Glutamatergic neuron (in vitro differentiated cells): ENCODE measurements at regions not wholly inside any gene's neighbourhood (a gene's known extent, or its start where the extent isn't known, plus 50 kb on each side); places are given as distances from the start of the nearest gene placed in this dataset.

Source experiments
- DNase-seq: peaks from one replicate; pipeline ENCODE4 v3.0.0; 2022
- H3K27ac Mint-ChIP-seq: one replicate; pipeline ENCODE4 v1.8.0; 2020; ENCODE audit warnings: mild to moderate bottlenecking, mixed read lengths, inconsistent platforms; ENCODE audit not compliant: unreplicated experiment
- H3K27me3 Mint-ChIP-seq: one replicate; pipeline ENCODE4 v1.8.0; 2020; ENCODE audit warnings: mild to moderate bottlenecking, moderate library complexity, mixed read lengths, inconsistent platforms; ENCODE audit not compliant: unreplicated experiment
- H3K36me3 Mint-ChIP-seq: one replicate; pipeline ENCODE4 v1.8.0; 2020; ENCODE audit warnings: mild to moderate bottlenecking, mixed read lengths, inconsistent platforms; ENCODE audit not compliant: unreplicated experiment
- H3K4me1 Mint-ChIP-seq: one replicate; pipeline ENCODE4 v1.8.0; 2020; ENCODE audit warnings: mild to moderate bottlenecking, low read depth, mixed read lengths, inconsistent platforms; ENCODE audit not compliant: unreplicated experiment
- H3K4me3 Mint-ChIP-seq: one replicate; pipeline ENCODE4 v1.8.0; 2020; ENCODE audit warnings: mild to moderate bottlenecking, mixed read lengths, inconsistent platforms; ENCODE audit not compliant: unreplicated experiment
- H3K9me3 Mint-ChIP-seq: one replicate; pipeline ENCODE4 v1.8.0; 2020; ENCODE audit warnings: mild to moderate bottlenecking, moderate library complexity, mixed read lengths, inconsistent platforms; ENCODE audit not compliant: unreplicated experiment
- CTCF ChIP-seq: fragments of 200-600 bp; sonication (generic); IDR thresholded peaks from one replicate; pipeline ENCODE4 v1.5.0; 2021; ENCODE audit not compliant: partially characterized antibody, unreplicated experiment

- Mint-ChIP-seq H3K27me3 (peaks cover 2% of the 10 kb centered on the region), H3K4me1 (no peaks in the 10 kb centered on the region), H3K36me3 (no peaks in the 10 kb centered on the region), H3K4me3 (no peak overlapping the region), H3K27ac (no peak overlapping the region), H3K9me3 (peaks cover 2% of the 10 kb centered on the region)
- no peak for DNase-seq
- no peak for TF ChIP-seq CTCF
Measured at GRCh38 chr3:59249698-59250361, 200.0 kb upstream of the CFAP20DC start.

GRCh38 chr3:59249004-59249403, 199.2 kb upstream of the CFAP20DC start:
- no peaks in the 10 kb centered on the region for H3K36me3 Mint-ChIP-seq
- H3K27me3 Mint-ChIP-seq, result peaks cover 2% of the 10 kb centered on the region
- no peaks in the 10 kb centered on the region for H3K4me1 Mint-ChIP-seq
- no peak overlapping the region for H3K27ac Mint-ChIP-seq
- no peak for TF ChIP-seq CTCF
- no peak for DNase-seq
- H3K9me3 Mint-ChIP-seq, result peaks cover 2% of the 10 kb centered on the region
- H3K4me3 Mint-ChIP-seq, result no peak overlapping the region

- TF ChIP-seq CTCF, result no peak
- H3K36me3 Mint-ChIP-seq, result no peaks in the 10 kb centered on the region
- H3K4me1 Mint-ChIP-seq, result no peaks in the 10 kb centered on the region
- H3K27ac Mint-ChIP-seq, result no peak overlapping the region
- no peak overlapping the region for H3K4me3 Mint-ChIP-seq
- H3K27me3 Mint-ChIP-seq, result no peaks in the 10 kb centered on the region
- no peak for DNase-seq
- H3K9me3 Mint-ChIP-seq, result peaks cover 3% of the 10 kb centered on the region
Measured at GRCh38 chr3:59247402-59247841, 197.6 kb upstream of the CFAP20DC start.

GRCh38 chr3:59246719-59247401, 197.0 kb upstream of the CFAP20DC start:
- Mint-ChIP-seq H3K27me3 (no peaks in the 10 kb centered on the region), H3K27ac (no peak overlapping the region), H3K36me3 (no peaks in the 10 kb centered on the region), H3K9me3 (peaks cover 3% of the 10 kb centered on the region), H3K4me1 (no peaks in the 10 kb centered on the region), H3K4me3 (no peak overlapping the region)
- no peak for TF ChIP-seq CTCF
- no peak for DNase-seq

GRCh38 chr3:59245859-59246501, 196.2 kb upstream of the CFAP20DC start:
- H3K4me1 Mint-ChIP-seq, result no peaks in the 10 kb centered on the region
- no peak overlapping the region for H3K4me3 Mint-ChIP-seq
- H3K9me3 Mint-ChIP-seq, result peaks cover 3% of the 10 kb centered on the region
- no peaks in the 10 kb centered on the region for H3K27me3 Mint-ChIP-seq
- no peak overlapping the region for H3K27ac Mint-ChIP-seq
- no peaks in the 10 kb centered on the region for H3K36me3 Mint-ChIP-seq
- TF ChIP-seq CTCF, result no peak
- no peak for DNase-seq
